ENCODE measurements at regions not wholly inside any gene's neighbourhood (a gene's known extent, or its start where the extent isn't known, plus 50 kb on each side); places are given as distances from the start of the nearest gene placed in this dataset.

DNA sequence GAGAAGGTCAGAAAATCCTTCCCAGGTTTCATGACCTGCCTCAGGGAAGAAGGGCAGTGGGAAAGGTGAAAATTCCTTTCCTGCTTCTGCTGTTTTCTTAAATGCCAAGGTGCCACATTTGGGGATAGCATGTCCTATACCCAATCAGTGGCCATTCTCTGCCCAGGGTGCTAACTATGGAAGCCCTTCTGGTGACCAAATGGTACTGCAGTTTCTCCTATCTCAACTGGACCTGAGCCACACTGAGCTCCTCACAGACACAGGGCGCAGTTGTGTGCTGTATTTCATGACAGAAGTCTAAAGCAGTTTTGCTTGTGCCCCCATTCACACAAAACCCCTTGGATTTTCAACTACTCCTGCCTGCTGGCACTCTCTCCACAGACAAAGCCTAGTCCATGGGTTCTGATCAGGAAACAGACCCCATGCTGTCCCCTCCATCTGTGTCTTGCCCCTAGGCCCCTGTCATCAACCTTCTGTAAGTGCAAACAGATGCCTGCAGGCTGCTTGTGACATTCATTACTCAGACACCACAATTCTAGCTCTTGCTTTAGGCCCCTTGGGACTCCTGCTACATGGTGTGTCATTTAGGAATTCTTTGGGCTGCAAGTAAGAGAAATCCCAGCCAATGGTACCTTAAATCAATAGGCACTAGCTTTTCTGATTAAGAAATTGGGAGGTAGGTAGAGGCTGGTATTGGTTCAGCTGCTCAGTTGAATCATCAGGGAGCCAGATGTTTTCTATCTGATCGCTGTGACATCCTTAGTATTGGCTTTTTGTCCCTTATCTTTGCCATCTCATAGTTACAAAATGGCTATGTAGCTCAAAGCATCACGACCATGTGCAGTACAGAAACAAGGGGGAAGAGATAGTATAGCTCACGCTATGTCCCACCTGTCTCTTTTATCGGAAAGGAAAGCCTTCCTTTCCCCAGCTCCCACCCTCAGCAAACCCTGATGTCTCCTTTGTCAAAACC is 147.8 kb downstream of the CD83 start:
- Mint-ChIP-seq H3K4me1 (no peaks in the 10 kb centered on the region; the same call in 1 of the 2 replicates), H3K4me3 (no peak overlapping the region), H3K9me3 (peaks cover 30% of the 10 kb centered on the region), H3K27ac (no peak overlapping the region), H3K36me3 (peaks cover 32% of the 10 kb centered on the region), H3K27me3 (ENCODE audit: low read depth) (peaks cover 12% of the 10 kb centered on the region)
- ChIA-PET POLR2A (no interaction called here), CTCF (interaction anchor here (0.6 to 2.0 kb wide), 10 partner anchors 8 to 881 kb away, joined by 3 to 11 read pairs (median 4); no protein-coding TSS in a partner anchor)
- no peak for DNase-seq (ENCODE audit: low spot score)
- ATAC-seq: peak; percentile 93
- TF ChIP-seq USF1 (CRISPR knock-in tag; IDR thresholded peaks at IDR 0.05) (no peak), ZNF232 (CRISPR knock-in tag; IDR thresholded peaks at IDR 0.05) (no peak), ELF4 (CRISPR knock-in tag; IDR thresholded peaks at IDR 0.05; ENCODE audit: low read depth) (no peak), ZNF219 (CRISPR knock-in tag; IDR thresholded peaks at IDR 0.05; ENCODE audit: borderline replicate concordance) (no peak)

DNA sequence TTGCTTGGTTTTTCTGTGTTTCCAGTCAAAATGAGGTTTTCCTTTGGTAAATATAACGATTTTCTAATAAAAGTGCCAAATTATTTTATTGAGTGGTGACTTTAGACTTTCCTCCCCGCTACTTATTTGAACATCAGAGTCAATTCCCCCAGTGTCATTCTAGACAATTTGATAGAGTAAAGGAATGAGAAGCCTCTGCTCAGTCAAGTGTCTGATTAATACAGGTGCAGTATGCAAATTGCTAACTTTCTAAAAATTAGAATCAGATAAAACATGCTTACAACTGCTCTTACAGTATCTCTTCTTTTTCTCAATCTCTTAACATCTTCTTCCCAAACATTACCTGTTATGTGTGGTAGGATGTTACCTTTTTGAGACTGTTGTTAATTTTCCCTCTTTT is 148.7 kb downstream of the CD83 start:
- Mint-ChIP-seq H3K27ac (no peak overlapping the region), H3K4me1 (peaks cover 4% of the 10 kb centered on the region), H3K36me3 (peaks cover 24% of the 10 kb centered on the region), H3K9me3 (peaks cover 23% of the 10 kb centered on the region), H3K4me3 (no peak overlapping the region), H3K27me3 (ENCODE audit: low read depth) (peaks cover 12% of the 10 kb centered on the region)
- ChIA-PET CTCF (interaction anchor here (1.4 to 2.0 kb wide), 2 partner anchors 10 to 55 kb away, joined by 3 to 5 read pairs; no protein-coding TSS in a partner anchor), POLR2A (no interaction called here)
- ATAC-seq: no peak
- DNase-seq (ENCODE audit: low spot score): no peak
- TF ChIP-seq, protein P1, sequence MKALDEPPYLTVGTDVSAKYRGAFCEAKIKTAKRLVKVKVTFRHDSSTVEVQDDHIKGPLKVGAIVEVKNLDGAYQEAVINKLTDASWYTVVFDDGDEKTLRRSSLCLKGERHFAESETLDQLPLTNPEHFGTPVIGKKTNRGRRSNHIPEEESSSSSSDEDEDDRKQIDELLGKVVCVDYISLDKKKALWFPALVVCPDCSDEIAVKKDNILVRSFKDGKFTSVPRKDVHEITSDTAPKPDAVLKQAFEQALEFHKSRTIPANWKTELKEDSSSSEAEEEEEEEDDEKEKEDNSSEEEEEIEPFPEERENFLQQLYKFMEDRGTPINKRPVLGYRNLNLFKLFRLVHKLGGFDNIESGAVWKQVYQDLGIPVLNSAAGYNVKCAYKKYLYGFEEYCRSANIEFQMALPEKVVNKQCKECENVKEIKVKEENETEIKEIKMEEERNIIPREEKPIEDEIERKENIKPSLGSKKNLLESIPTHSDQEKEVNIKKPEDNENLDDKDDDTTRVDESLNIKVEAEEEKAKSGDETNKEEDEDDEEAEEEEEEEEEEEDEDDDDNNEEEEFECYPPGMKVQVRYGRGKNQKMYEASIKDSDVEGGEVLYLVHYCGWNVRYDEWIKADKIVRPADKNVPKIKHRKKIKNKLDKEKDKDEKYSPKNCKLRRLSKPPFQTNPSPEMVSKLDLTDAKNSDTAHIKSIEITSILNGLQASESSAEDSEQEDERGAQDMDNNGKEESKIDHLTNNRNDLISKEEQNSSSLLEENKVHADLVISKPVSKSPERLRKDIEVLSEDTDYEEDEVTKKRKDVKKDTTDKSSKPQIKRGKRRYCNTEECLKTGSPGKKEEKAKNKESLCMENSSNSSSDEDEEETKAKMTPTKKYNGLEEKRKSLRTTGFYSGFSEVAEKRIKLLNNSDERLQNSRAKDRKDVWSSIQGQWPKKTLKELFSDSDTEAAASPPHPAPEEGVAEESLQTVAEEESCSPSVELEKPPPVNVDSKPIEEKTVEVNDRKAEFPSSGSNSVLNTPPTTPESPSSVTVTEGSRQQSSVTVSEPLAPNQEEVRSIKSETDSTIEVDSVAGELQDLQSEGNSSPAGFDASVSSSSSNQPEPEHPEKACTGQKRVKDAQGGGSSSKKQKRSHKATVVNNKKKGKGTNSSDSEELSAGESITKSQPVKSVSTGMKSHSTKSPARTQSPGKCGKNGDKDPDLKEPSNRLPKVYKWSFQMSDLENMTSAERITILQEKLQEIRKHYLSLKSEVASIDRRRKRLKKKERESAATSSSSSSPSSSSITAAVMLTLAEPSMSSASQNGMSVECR (CRISPR knock-in tag; IDR thresholded peaks at IDR 0.05; ENCODE audit: borderline replicate concordance): no peak
- no peak for TF ChIP-seq CBFB (CRISPR knock-in tag; IDR thresholded peaks at IDR 0.05; ENCODE audit: low read depth)
- TF ChIP-seq GABPB1 (CRISPR knock-in tag; IDR thresholded peaks at IDR 0.05): no peak
- TF ChIP-seq, protein P2, sequence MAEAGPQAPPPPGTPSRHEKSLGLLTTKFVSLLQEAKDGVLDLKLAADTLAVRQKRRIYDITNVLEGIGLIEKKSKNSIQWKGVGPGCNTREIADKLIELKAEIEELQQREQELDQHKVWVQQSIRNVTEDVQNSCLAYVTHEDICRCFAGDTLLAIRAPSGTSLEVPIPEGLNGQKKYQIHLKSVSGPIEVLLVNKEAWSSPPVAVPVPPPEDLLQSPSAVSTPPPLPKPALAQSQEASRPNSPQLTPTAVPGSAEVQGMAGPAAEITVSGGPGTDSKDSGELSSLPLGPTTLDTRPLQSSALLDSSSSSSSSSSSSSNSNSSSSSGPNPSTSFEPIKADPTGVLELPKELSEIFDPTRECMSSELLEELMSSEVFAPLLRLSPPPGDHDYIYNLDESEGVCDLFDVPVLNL (CRISPR knock-in tag; IDR thresholded peaks at IDR 0.05; ENCODE audit: borderline replicate concordance, low read depth): no peak
- no peak for TF ChIP-seq CREB1 (CRISPR knock-in tag; IDR thresholded peaks at IDR 0.05)
- TF ChIP-seq ZNF423 (CRISPR knock-in tag; IDR thresholded peaks at IDR 0.05): no peak
- TF ChIP-seq ZBTB21 (CRISPR knock-in tag; IDR thresholded peaks at IDR 0.05; ENCODE audit: borderline replicate concordance): no peak
- no peak for TF ChIP-seq RORB (CRISPR knock-in tag; IDR thresholded peaks at IDR 0.05)
- TF ChIP-seq NR1H2 (CRISPR knock-in tag; IDR thresholded peaks at IDR 0.05): no peak
- TF ChIP-seq, protein P3, sequence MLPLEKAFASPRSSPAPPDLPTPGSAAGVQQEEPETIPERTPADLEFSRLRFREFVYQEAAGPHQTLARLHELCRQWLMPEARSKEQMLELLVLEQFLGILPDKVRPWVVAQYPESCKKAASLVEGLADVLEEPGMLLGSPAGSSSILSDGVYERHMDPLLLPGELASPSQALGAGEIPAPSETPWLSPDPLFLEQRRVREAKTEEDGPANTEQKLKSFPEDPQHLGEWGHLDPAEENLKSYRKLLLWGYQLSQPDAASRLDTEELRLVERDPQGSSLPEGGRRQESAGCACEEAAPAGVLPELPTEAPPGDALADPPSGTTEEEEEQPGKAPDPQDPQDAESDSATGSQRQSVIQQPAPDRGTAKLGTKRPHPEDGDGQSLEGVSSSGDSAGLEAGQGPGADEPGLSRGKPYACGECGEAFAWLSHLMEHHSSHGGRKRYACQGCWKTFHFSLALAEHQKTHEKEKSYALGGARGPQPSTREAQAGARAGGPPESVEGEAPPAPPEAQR (CRISPR knock-in tag; IDR thresholded peaks at IDR 0.05): no peak
- TF ChIP-seq, protein P4, sequence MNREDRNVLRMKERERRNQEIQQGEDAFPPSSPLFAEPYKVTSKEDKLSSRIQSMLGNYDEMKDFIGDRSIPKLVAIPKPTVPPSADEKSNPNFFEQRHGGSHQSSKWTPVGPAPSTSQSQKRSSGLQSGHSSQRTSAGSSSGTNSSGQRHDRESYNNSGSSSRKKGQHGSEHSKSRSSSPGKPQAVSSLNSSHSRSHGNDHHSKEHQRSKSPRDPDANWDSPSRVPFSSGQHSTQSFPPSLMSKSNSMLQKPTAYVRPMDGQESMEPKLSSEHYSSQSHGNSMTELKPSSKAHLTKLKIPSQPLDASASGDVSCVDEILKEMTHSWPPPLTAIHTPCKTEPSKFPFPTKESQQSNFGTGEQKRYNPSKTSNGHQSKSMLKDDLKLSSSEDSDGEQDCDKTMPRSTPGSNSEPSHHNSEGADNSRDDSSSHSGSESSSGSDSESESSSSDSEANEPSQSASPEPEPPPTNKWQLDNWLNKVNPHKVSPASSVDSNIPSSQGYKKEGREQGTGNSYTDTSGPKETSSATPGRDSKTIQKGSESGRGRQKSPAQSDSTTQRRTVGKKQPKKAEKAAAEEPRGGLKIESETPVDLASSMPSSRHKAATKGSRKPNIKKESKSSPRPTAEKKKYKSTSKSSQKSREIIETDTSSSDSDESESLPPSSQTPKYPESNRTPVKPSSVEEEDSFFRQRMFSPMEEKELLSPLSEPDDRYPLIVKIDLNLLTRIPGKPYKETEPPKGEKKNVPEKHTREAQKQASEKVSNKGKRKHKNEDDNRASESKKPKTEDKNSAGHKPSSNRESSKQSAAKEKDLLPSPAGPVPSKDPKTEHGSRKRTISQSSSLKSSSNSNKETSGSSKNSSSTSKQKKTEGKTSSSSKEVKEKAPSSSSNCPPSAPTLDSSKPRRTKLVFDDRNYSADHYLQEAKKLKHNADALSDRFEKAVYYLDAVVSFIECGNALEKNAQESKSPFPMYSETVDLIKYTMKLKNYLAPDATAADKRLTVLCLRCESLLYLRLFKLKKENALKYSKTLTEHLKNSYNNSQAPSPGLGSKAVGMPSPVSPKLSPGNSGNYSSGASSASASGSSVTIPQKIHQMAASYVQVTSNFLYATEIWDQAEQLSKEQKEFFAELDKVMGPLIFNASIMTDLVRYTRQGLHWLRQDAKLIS (CRISPR knock-in tag; IDR thresholded peaks at IDR 0.05; ENCODE audit: borderline replicate concordance): no peak
- TF ChIP-seq FOXP1 (CRISPR knock-in tag; IDR thresholded peaks at IDR 0.05; ENCODE audit: borderline replicate concordance): no peak
- no peak for TF ChIP-seq ZNF416 (CRISPR knock-in tag; IDR thresholded peaks at IDR 0.05)
- no peak for TF ChIP-seq E2F5 (CRISPR knock-in tag; IDR thresholded peaks at IDR 0.05)
- no peak for TF ChIP-seq ZNF512 (CRISPR knock-in tag; IDR thresholded peaks at IDR 0.05; ENCODE audit: borderline replicate concordance)
